Astrocyte (in vitro differentiated cells and primary cell): ENCODE measurements at regions not wholly inside any gene's neighbourhood (a gene's known extent, or its start where the extent isn't known, plus 50 kb on each side); places are given as distances from the start of the nearest gene placed in this dataset.

ENCODE experiments used
- DNase-seq: peaks from one replicate; pipeline ENCODE4 v3.0.0-alpha.2; 2010; ENCODE audit warnings: low read depth
- FAIRE-seq: peaks from 2 replicates; lab custom pipeline; 2011; peaks lifted over from hg19 to GRCh38; lab: Jason Lieb, UNC
- H2AFZ ChIP-seq: 2 replicates; pipeline ENCODE4 v1.6.0; 2012; ENCODE audit warnings: low read depth, low read length, inconsistent platforms
- H3K27ac ChIP-seq: 2 replicates; pipeline ENCODE4 v1.5.1; 2011; ENCODE audit warnings: low read depth, low read length, inconsistent platforms
- H3K27me3 ChIP-seq: 2 replicates; pipeline ENCODE4 v1.6.0; 2011; ENCODE audit warnings: low read length, inconsistent platforms; ENCODE audit not compliant: insufficient read depth
- H3K36me3 ChIP-seq: 2 replicates; pipeline ENCODE4 v1.5.1; 2011; ENCODE audit warnings: low read length, inconsistent platforms; ENCODE audit not compliant: insufficient read depth
- H3K4me1 ChIP-seq: 2 replicates; pipeline ENCODE4 v1.5.1; 2011; ENCODE audit warnings: low read length, inconsistent platforms; ENCODE audit not compliant: insufficient read depth
- H3K4me2 ChIP-seq: 2 replicates; pipeline ENCODE4 v1.6.0; 2012; ENCODE audit warnings: low read length, inconsistent platforms
- H3K4me3 ChIP-seq: 2 replicates; pipeline ENCODE4 v1.5.1; 2011; ENCODE audit warnings: low read depth, mild to moderate bottlenecking, low read length, inconsistent platforms; ENCODE audit not compliant: insufficient read depth
- H3K79me2 ChIP-seq: 2 replicates; pipeline ENCODE4 v1.6.0; 2012; ENCODE audit warnings: mild to moderate bottlenecking, low read length, inconsistent platforms; ENCODE audit not compliant: insufficient read depth
- H3K9ac ChIP-seq: 2 replicates; pipeline ENCODE4 v1.6.0; 2012; ENCODE audit warnings: mild to moderate bottlenecking, low read length, inconsistent platforms
- H3K9me3 ChIP-seq: 2 replicates; pipeline ENCODE4 v1.5.1; 2012; ENCODE audit warnings: low read depth, mild to moderate bottlenecking, low read length, inconsistent platforms; ENCODE audit not compliant: insufficient read depth
- H4K20me1 ChIP-seq: 2 replicates; pipeline ENCODE4 v1.6.0; 2012; ENCODE audit warnings: low read length, inconsistent platforms; ENCODE audit not compliant: insufficient read depth
- H3K27ac Mint-ChIP-seq: one replicate; pipeline ENCODE4 v1.8.0; 2021; ENCODE audit warnings: mild to moderate bottlenecking, mixed read lengths; ENCODE audit not compliant: unreplicated experiment
- H3K27me3 Mint-ChIP-seq: one replicate; pipeline ENCODE4 v1.8.0; 2021; ENCODE audit warnings: low read depth, mixed read lengths; ENCODE audit not compliant: unreplicated experiment
- H3K36me3 Mint-ChIP-seq: one replicate; pipeline ENCODE4 v1.8.0; 2021; ENCODE audit warnings: low read depth, mixed read lengths; ENCODE audit not compliant: unreplicated experiment
- H3K4me1 Mint-ChIP-seq: one replicate; pipeline ENCODE4 v1.8.0; 2021; ENCODE audit warnings: low read depth, mixed read lengths; ENCODE audit not compliant: unreplicated experiment
- H3K4me3 Mint-ChIP-seq: one replicate; pipeline ENCODE4 v1.8.0; 2021; ENCODE audit warnings: mild to moderate bottlenecking, moderate library complexity, mixed read lengths; ENCODE audit not compliant: unreplicated experiment
- H3K9me3 Mint-ChIP-seq: one replicate; pipeline ENCODE4 v1.8.0; 2021; ENCODE audit warnings: mild to moderate bottlenecking, mixed read lengths; ENCODE audit not compliant: unreplicated experiment
- CTCF ChIP-seq: IDR thresholded peaks from 2 replicates; pipeline ENCODE4 v1.5.1; 2011; ENCODE audit warnings: low read depth, mild to moderate bottlenecking, inconsistent platforms, low read length, moderate library complexity; ENCODE audit not compliant: insufficient read depth
- EZH2 ChIP-seq: IDR thresholded peaks from 2 replicates; pipeline ENCODE4 v1.6.1; 2012; ENCODE audit warnings: mild to moderate bottlenecking, low read length, inconsistent platforms; ENCODE audit not compliant: insufficient read depth

- Histone ChIP-seq H4K20me1 (no peaks in the 10 kb centered on the region), H3K9me3 (no peaks in the 10 kb centered on the region), H3K4me3 (no peak overlapping the region), H2AFZ (no peak overlapping the region), H3K36me3 (no peaks in the 10 kb centered on the region), H3K27ac (no peak overlapping the region), H3K27me3 (no peaks in the 10 kb centered on the region), H3K4me1 (no peaks in the 10 kb centered on the region), H3K79me2 (no peaks in the 10 kb centered on the region), H3K9ac (no peak overlapping the region), H3K4me2 (no peak overlapping the region)
- no peaks in the 10 kb centered on the region for H3K27me3 Mint-ChIP-seq
- FAIRE-seq (no peak), DNase-seq (no peak)
- H3K9me3 Mint-ChIP-seq = peaks cover 5% of the 10 kb centered on the region
- no peak for TF ChIP-seq CTCF
- no peak for TF ChIP-seq EZH2
- no peak overlapping the region for H3K4me3 Mint-ChIP-seq
- H3K27ac Mint-ChIP-seq = no peak overlapping the region
- H3K4me1 Mint-ChIP-seq = no peaks in the 10 kb centered on the region
- H3K36me3 Mint-ChIP-seq = no peaks in the 10 kb centered on the region
These were observed 1305.8 kb downstream of the ROBO1 start for GRCh38 chr3:78462021-78462420.

- no peak overlapping the region for H3K27ac ChIP-seq
- H2AFZ ChIP-seq = no peak overlapping the region
- no peak for DNase-seq
- H3K4me1 Mint-ChIP-seq = no peaks in the 10 kb centered on the region
- H3K79me2 ChIP-seq = no peaks in the 10 kb centered on the region
- TF ChIP-seq EZH2 (no peak), CTCF (no peak)
- H3K4me2 ChIP-seq = no peak overlapping the region
- H3K36me3 ChIP-seq = no peaks in the 10 kb centered on the region
- H3K4me3 ChIP-seq = no peak overlapping the region
- no peaks in the 10 kb centered on the region for H3K4me1 ChIP-seq
- H3K27me3 ChIP-seq = no peaks in the 10 kb centered on the region
- no peaks in the 10 kb centered on the region for H3K36me3 Mint-ChIP-seq
- H4K20me1 ChIP-seq = no peaks in the 10 kb centered on the region
- no peak for FAIRE-seq
- no peaks in the 10 kb centered on the region for H3K9me3 ChIP-seq
- H3K4me3 Mint-ChIP-seq = no peak overlapping the region
- H3K9me3 Mint-ChIP-seq = peaks cover 8% of the 10 kb centered on the region
- no peaks in the 10 kb centered on the region for H3K27me3 Mint-ChIP-seq
- no peak overlapping the region for H3K9ac ChIP-seq
- no peak overlapping the region for H3K27ac Mint-ChIP-seq
These were observed 1291.7 kb downstream of the ROBO1 start for GRCh38 chr3:78476076-78476475.

- no peaks in the 10 kb centered on the region for H4K20me1 ChIP-seq
- DNase-seq (no peak), FAIRE-seq (no peak)
- Mint-ChIP-seq H3K9me3 (no peaks in the 10 kb centered on the region), H3K36me3 (no peaks in the 10 kb centered on the region), H3K27ac (no peak overlapping the region), H3K4me3 (no peak overlapping the region), H3K4me1 (no peaks in the 10 kb centered on the region), H3K27me3 (no peaks in the 10 kb centered on the region)
- no peak overlapping the region for H2AFZ ChIP-seq
- TF ChIP-seq CTCF (no peak), EZH2 (no peak)
- H3K27me3 ChIP-seq = no peaks in the 10 kb centered on the region
- H3K4me1 ChIP-seq = no peaks in the 10 kb centered on the region
- H3K36me3 ChIP-seq = no peaks in the 10 kb centered on the region
- H3K4me3 ChIP-seq = no peak overlapping the region
- H3K4me2 ChIP-seq = no peak overlapping the region
- H3K9me3 ChIP-seq = no peaks in the 10 kb centered on the region
- H3K79me2 ChIP-seq = no peaks in the 10 kb centered on the region
- H3K9ac ChIP-seq = no peak overlapping the region
- no peak overlapping the region for H3K27ac ChIP-seq
These were observed 1286.7 kb downstream of the ROBO1 start for GRCh38 chr3:78481050-78481449.
